Smooth muscle cell (in vitro differentiated cells): ENCODE measurements at regions not wholly inside any gene's neighbourhood (a gene's known extent, or its start where the extent isn't known, plus 50 kb on each side); places are given as distances from the start of the nearest gene placed in this dataset.
A peak's percentile ranks its signal among the peaks of the same experiment; 100 is the strongest.

Experiments used
- DNase-seq: peaks from one replicate; lab custom pipeline; 2025; ENCODE audit not compliant: unreplicated experiment; lab: John Stamatoyannopoulos, UW
- H2AFZ ChIP-seq: fragments of 200-600 bp; sonication (generic); 2 replicates; pipeline ENCODE4 v1.6.0; 2016; ENCODE audit warnings: antibody characterized with exemption, low read depth, mild to moderate bottlenecking
- H3F3A ChIP-seq: fragments of 200-600 bp; sonication (generic); 2 replicates; pipeline ENCODE4 v1.6.0; 2017; ENCODE audit warnings: antibody characterized with exemption, low read depth
- H3K27ac ChIP-seq: fragments of 200-600 bp; sonication (generic); 2 replicates; pipeline ENCODE4 v1.5.1; 2016; ENCODE audit warnings: low read depth, mild to moderate bottlenecking
- H3K27me3 ChIP-seq: fragments of 200-600 bp; sonication (generic); 2 replicates; pipeline ENCODE4 v1.6.1; 2016; ENCODE audit warnings: low read depth, mild to moderate bottlenecking
- H3K36me3 ChIP-seq: fragments of 200-600 bp; sonication (generic); 2 replicates; pipeline ENCODE4 v1.5.1; 2016; ENCODE audit warnings: low read depth
- H3K4me1 ChIP-seq: fragments of 200-600 bp; sonication (generic); 2 replicates; pipeline ENCODE4 v1.5.1; 2016; ENCODE audit warnings: low read depth
- H3K4me2 ChIP-seq: fragments of 200-600 bp; sonication (generic); 2 replicates; pipeline ENCODE4 v1.6.0; 2016; ENCODE audit warnings: mild to moderate bottlenecking
- H3K4me3 ChIP-seq: fragments of 200-600 bp; sonication (generic); 2 replicates; pipeline ENCODE4 v1.5.1; 2016; ENCODE audit warnings: mild to moderate bottlenecking
- H3K79me2 ChIP-seq: fragments of 200-600 bp; sonication (generic); 2 replicates; pipeline ENCODE4 v1.6.0; 2016; ENCODE audit warnings: low read depth, mild to moderate bottlenecking
- H3K9ac ChIP-seq: fragments of 200-600 bp; sonication (generic); 2 replicates; pipeline ENCODE4 v1.6.0; 2016; ENCODE audit warnings: low read depth
- H3K9me3 ChIP-seq: fragments of 200-600 bp; sonication (generic); replicated peaks from 2 replicates; pipeline ENCODE4 v1.5.1; 2016; ENCODE audit warnings: low read depth
- H4K20me1 ChIP-seq: fragments of 200-600 bp; sonication (generic); 2 replicates; pipeline ENCODE4 v1.6.0; 2016; ENCODE audit warnings: low read depth
- WGBS: methylation state at CpG from one replicate; pipeline ENCODE4 v1.1.7; 2016; ENCODE audit warnings: low lambda C conversion rate; 5-methylcytosine and 5-hydroxymethylcytosine counted together
- TF ChIP-seq, protein P1 (sequence below): fragments of 200-600 bp; sonication (generic); IDR thresholded peaks from 2 replicates; pipeline ENCODE4 v1.5.1; 2017; ENCODE audit warnings: borderline replicate concordance, mild to moderate bottlenecking, antibody characterized with exemption; ENCODE audit not compliant: insufficient read depth, poor library complexity, severe bottlenecking

- Histone ChIP-seq H3F3A (no peaks in the 10 kb centered on the region), H3K9ac (no peak overlapping the region), H3K4me2 (no peak overlapping the region), H3K4me3 (no peak overlapping the region), H3K4me1 (no peaks in the 10 kb centered on the region), H3K27me3 (peaks cover 71% of the 10 kb centered on the region), H4K20me1 (no peaks in the 10 kb centered on the region), H2AFZ (no peak overlapping the region), H3K79me2 (no peaks in the 10 kb centered on the region), H3K27ac (no peak overlapping the region), H3K9me3 (no peaks in the 10 kb centered on the region), H3K36me3 (no peaks in the 10 kb centered on the region)
- 94% methylated on average over 5 of the region's 5 CpGs for WGBS
- DNase-seq: no peak
- TF ChIP-seq, protein P1, sequence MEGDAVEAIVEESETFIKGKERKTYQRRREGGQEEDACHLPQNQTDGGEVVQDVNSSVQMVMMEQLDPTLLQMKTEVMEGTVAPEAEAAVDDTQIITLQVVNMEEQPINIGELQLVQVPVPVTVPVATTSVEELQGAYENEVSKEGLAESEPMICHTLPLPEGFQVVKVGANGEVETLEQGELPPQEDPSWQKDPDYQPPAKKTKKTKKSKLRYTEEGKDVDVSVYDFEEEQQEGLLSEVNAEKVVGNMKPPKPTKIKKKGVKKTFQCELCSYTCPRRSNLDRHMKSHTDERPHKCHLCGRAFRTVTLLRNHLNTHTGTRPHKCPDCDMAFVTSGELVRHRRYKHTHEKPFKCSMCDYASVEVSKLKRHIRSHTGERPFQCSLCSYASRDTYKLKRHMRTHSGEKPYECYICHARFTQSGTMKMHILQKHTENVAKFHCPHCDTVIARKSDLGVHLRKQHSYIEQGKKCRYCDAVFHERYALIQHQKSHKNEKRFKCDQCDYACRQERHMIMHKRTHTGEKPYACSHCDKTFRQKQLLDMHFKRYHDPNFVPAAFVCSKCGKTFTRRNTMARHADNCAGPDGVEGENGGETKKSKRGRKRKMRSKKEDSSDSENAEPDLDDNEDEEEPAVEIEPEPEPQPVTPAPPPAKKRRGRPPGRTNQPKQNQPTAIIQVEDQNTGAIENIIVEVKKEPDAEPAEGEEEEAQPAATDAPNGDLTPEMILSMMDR: no peak
Observed at GRCh38 chr9:18010492-18010891, 431.6 kb downstream of the SH3GL2 start.

DNA sequence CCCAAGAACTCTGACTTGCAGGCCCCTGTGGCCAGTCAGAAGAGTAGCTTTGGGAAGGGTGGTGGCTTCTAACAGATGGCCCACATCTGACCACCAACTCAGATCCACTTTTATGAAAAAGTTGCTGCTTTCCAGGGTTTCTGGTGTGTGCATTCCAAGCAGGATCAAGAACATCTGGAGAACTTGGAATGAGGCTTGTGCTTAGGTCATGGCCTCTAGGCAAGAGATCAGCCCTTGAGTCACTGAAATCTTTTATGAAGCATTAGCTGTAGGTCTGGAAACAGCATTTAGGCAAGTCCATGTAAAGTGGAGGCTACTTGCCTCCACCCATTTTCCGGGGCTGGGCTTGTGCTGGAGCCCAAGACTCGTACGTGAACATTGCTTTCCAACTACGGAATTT is 433.3 kb downstream of the SH3GL2 start:
- no peaks in the 10 kb centered on the region for H3K4me1 ChIP-seq
- no peak overlapping the region for H3K27ac ChIP-seq
- WGBS: 96% methylated on average over 4 of the region's 4 CpGs
- no peaks in the 10 kb centered on the region for H3K79me2 ChIP-seq
- no peak for DNase-seq
- no peaks in the 10 kb centered on the region for H3K36me3 ChIP-seq
- H3K9me3 ChIP-seq: no peaks in the 10 kb centered on the region
- H3K4me3 ChIP-seq: no peak overlapping the region
- no peak overlapping the region for H3K4me2 ChIP-seq
- no peaks in the 10 kb centered on the region for H4K20me1 ChIP-seq
- H3K9ac ChIP-seq: no peak overlapping the region
- TF ChIP-seq, protein P1: no peak
- H3K27me3 ChIP-seq: peaks cover 74% of the 10 kb centered on the region
- H3F3A ChIP-seq: no peaks in the 10 kb centered on the region
- H2AFZ ChIP-seq: no peak overlapping the region

DNA sequence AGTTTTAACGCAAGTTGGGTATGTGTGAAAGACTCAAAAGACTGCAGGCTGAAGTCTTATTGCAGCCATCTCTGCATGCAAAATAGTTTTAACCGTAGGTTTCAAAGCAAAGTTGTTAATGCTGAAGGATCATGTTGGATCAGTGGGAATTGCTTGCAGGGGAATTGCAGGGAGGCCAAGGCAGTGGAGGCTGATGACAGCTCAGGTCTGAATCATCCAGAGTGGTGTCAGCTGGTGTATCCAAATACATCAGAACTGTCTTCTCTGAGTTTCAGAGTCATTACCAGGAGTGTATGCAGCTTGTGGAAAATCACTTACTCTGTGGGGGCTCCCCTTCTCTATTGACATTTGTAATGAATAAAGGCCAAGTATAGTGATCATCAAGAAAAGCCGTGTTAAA is 435.7 kb downstream of the SH3GL2 start:
- H2AFZ ChIP-seq: no peak overlapping the region
- H3K79me2 ChIP-seq: no peaks in the 10 kb centered on the region
- TF ChIP-seq, protein P1: no peak
- H3K27me3 ChIP-seq: peaks cover 54% of the 10 kb centered on the region
- no peaks in the 10 kb centered on the region for H3K4me1 ChIP-seq
- H3K27ac ChIP-seq: no peak overlapping the region
- no peaks in the 10 kb centered on the region for H3F3A ChIP-seq
- H3K4me3 ChIP-seq: no peak overlapping the region
- no peak for DNase-seq
- no peak overlapping the region for H3K9ac ChIP-seq
- 36% methylated on average over 3 of the region's 3 CpGs for WGBS
- H3K4me2 ChIP-seq: peak overlapping the region; percentile 50
- no peaks in the 10 kb centered on the region for H3K9me3 ChIP-seq
- H4K20me1 ChIP-seq: no peaks in the 10 kb centered on the region
- no peaks in the 10 kb centered on the region for H3K36me3 ChIP-seq

GRCh38 chr9:18015116-18015515 is 436.2 kb downstream of the SH3GL2 start:
- Histone ChIP-seq H3K9me3 (no peaks in the 10 kb centered on the region), H3K27ac (no peak overlapping the region), H3K4me2 (no peak overlapping the region), H3K9ac (no peak overlapping the region), H3K36me3 (no peaks in the 10 kb centered on the region), H3K27me3 (peaks cover 53% of the 10 kb centered on the region), H3K79me2 (no peaks in the 10 kb centered on the region), H3F3A (no peaks in the 10 kb centered on the region), H3K4me3 (no peak overlapping the region), H4K20me1 (no peaks in the 10 kb centered on the region), H2AFZ (no peak overlapping the region), H3K4me1 (no peaks in the 10 kb centered on the region)
- 12% methylated on average over 1 of the region's 1 CpG for WGBS
- TF ChIP-seq, protein P1: no peak
- DNase-seq: no peak
